SH-SY5Y (cell line): ENCODE measurements at regions not wholly inside any gene's neighbourhood (a gene's known extent, or its start where the extent isn't known, plus 50 kb on each side); places are given as distances from the start of the nearest gene placed in this dataset.

Experiments
- GATA2 ChIP-seq: IDR thresholded peaks from 2 replicates; pipeline ENCODE4 v1.6.1; 2011; ENCODE audit warnings: mild to moderate bottlenecking, low read depth, low read length
- GATA3 ChIP-seq: IDR thresholded peaks from 2 replicates; pipeline ENCODE4 v1.6.1; 2011; ENCODE audit warnings: low read depth, mild to moderate bottlenecking, low read length, moderate library complexity

- TF ChIP-seq GATA3: no peak
- no peak for TF ChIP-seq GATA2
Observed at GRCh38 chr4:96972920-96973319, 1133.0 kb downstream of the PDHA2 start.

- TF ChIP-seq GATA2: no peak
- TF ChIP-seq GATA3: no peak
Observed at GRCh38 chr4:96974295-96974694, 1134.4 kb downstream of the PDHA2 start.

GRCh38 chr4:96983830-96984229 lies 1143.9 kb downstream of the PDHA2 start:
- no peak for TF ChIP-seq GATA2
- no peak for TF ChIP-seq GATA3

- TF ChIP-seq GATA2 (no peak), GATA3 (no peak)
Observed at GRCh38 chr4:96986816-96987215, 1146.9 kb downstream of the PDHA2 start.

- TF ChIP-seq GATA3 (no peak), GATA2 (no peak)
Observed at GRCh38 chr4:96991083-96991482, 1151.2 kb downstream of the PDHA2 start.

GRCh38 chr4:96992443-96992842 lies 1150.8 kb downstream of the STPG2 start:
- TF ChIP-seq GATA2: no peak

GRCh38 chr4:96993560-96993959 lies 1149.7 kb downstream of the STPG2 start:
- TF ChIP-seq GATA3 (no peak), GATA2 (no peak)

- TF ChIP-seq GATA2 (no peak), GATA3 (no peak)
Observed at GRCh38 chr4:97003715-97004114, 1139.6 kb downstream of the STPG2 start.

- no peak for TF ChIP-seq GATA2
- TF ChIP-seq GATA3: no peak
Observed at GRCh38 chr4:97013309-97013708, 1130.0 kb downstream of the STPG2 start.

- TF ChIP-seq GATA2 (no peak), GATA3 (no peak)
Observed at GRCh38 chr4:97013711-97014110, 1129.6 kb downstream of the STPG2 start.

GRCh38 chr4:97015301-97015700 lies 1128.0 kb downstream of the STPG2 start:
- no peak for TF ChIP-seq GATA3
- TF ChIP-seq GATA2: no peak

GRCh38 chr4:97016186-97016907 lies 1126.9 kb downstream of the STPG2 start:
- no peak for TF ChIP-seq GATA3
- no peak for TF ChIP-seq GATA2

GRCh38 chr4:97027728-97028410 lies 1115.4 kb downstream of the STPG2 start:
- TF ChIP-seq GATA2 (no peak), GATA3 (no peak)

- TF ChIP-seq GATA2 (no peak), GATA3 (no peak)
Observed at GRCh38 chr4:97028785-97029184, 1114.5 kb downstream of the STPG2 start.

GRCh38 chr4:97038146-97038516 lies 1105.1 kb downstream of the STPG2 start:
- TF ChIP-seq GATA2: no peak
- TF ChIP-seq GATA3: no peak

- TF ChIP-seq GATA3 (no peak), GATA2 (no peak)
Observed at GRCh38 chr4:97072666-97073065, 1070.6 kb downstream of the STPG2 start.
